Gastrocnemius medialis (tissue), 4 donors: ENCODE measurements at regions not wholly inside any gene's neighbourhood (a gene's known extent, or its start where the extent isn't known, plus 50 kb on each side); places are given as distances from the start of the nearest gene placed in this dataset.

ENCODE experiments used
- ATAC-seq, 2 donors: fragments of 150-250 bp; one replicate each; pipeline ENCODE4 v1.9.1; 2016
- DNase-seq, 2 donors: peaks; one replicate each; pipeline ENCODE4 v3.0.0-alpha.2; 2019
- H3K27ac ChIP-seq, 4 donors: fragments of 200-600 bp; sonication (generic); 1 replicate in 1 of 4; 2 replicates in 3 of 4; pipeline ENCODE4 v1.5.1; 2016 to 2018; ENCODE audit warnings: mild to moderate bottlenecking in 2 of 4, moderate library complexity in 1 of 4
- H3K27me3 ChIP-seq, 3 donors: fragments of 200-600 bp; sonication (generic) in 2 of 3; 1 replicate in 1 of 3; 2 replicates in 2 of 3; pipeline versions ENCODE4 v1.5.1 to v1.6.0; 2016 to 2019; ENCODE audit warnings: mild to moderate bottlenecking in 1 of 3, moderate library complexity in 1 of 3
- H3K36me3 ChIP-seq, 2 donors: fragments of 200-600 bp; sonication (generic) in 1 of 2; one replicate each; pipeline ENCODE4 v1.5.1; 2017 to 2018
- H3K4me1 ChIP-seq, 2 donors: fragments of 200-600 bp; sonication (generic) in 1 of 2; one replicate each; pipeline ENCODE4 v1.5.1; 2016 to 2017; ENCODE audit warnings: mild to moderate bottlenecking in 2 of 2
- H3K4me3 ChIP-seq, 4 donors: fragments of 200-600 bp; sonication (generic) in 3 of 4; 1 replicate in 1 of 4; 2 replicates in 3 of 4; pipeline ENCODE4 v1.5.1; 2016 to 2019; ENCODE audit warnings: mild to moderate bottlenecking in 2 of 4
- H3K9me3 ChIP-seq, 3 donors: fragments of 200-600 bp; sonication (generic) in 2 of 3; 1 replicate in 1 of 3; 2 replicates in 2 of 3; pipeline ENCODE4 v1.5.1; 2016 to 2019
- POLR2A ChIP-seq, 2 donors: fragments of 450-650 bp; IDR thresholded peaks; one replicate each; pipeline ENCODE4 v1.6.1; 2017; ENCODE audit warnings: antibody characterized with exemption in 2 of 2, mild to moderate bottlenecking in 2 of 2, moderate library complexity in 2 of 2
- in situ Hi-C, 4 donors: fragments of 200-750 bp; cut with MboI; loops; one replicate each; pipeline versions ENCODE4 v1.15.0 to v1.8.0; 2017; ENCODE audit warnings: low sequenced_read_pairs in 4 of 4
- intact Hi-C: fragments of 100-400 bp; cut with DNase I; formaldehyde crosslinking; loops from one replicate; pipeline ENCODE4 v1.15.1; 2023; ENCODE audit warnings: low total_unique reads
- TF ChIP-seq, protein P1 (sequence below), 5 experiments: fragments of 450-650 bp in 3 of 5; fragments of 200-600 bp in 2 of 5; sonication (generic) in 2 of 5; IDR thresholded peaks in 4 of 5; conservative IDR thresholded peaks in 1 of 5; 1 replicate in 4 of 5; 2 replicates in 1 of 5; pipeline ENCODE4 v1.5.1; 2016 to 2019; ENCODE audit warnings: antibody characterized with exemption in 5 of 5, mild to moderate bottlenecking in 3 of 5, moderate library complexity in 3 of 5

DNA sequence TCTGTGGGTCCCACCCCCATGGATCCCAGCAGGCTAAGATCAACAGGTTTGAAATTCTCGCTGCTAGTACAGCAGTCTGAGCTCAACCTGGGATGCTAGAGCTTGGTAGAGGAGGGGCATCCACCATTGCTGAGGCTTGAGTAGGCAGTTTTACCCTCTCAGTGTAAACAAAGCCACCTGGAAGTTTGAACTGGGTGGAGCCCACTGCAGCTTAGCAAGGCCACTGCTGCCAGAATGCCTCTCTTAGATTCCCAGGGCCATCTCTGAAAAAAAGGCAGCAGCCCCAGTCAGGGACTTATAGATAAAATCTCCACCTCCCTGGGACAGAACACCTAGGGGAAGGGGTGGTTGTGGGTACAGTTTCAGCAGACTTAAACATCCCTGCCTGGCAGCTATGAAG lies 190.0 kb upstream of the CACNA2D1 start:
- Histone ChIP-seq H3K4me1 (no peaks in the 10 kb centered on the region), H3K27ac (no peak overlapping the region), H3K4me3 (no peak overlapping the region), H3K27me3 (no peaks in the 10 kb centered on the region), H3K36me3 (no peaks in the 10 kb centered on the region), H3K9me3 (no peaks in the 10 kb centered on the region)
- in situ Hi-C loops: no loop called here
- ATAC-seq (no peak), DNase-seq (no peak)
- intact Hi-C loops: no loop called here
- TF ChIP-seq, protein P1, sequence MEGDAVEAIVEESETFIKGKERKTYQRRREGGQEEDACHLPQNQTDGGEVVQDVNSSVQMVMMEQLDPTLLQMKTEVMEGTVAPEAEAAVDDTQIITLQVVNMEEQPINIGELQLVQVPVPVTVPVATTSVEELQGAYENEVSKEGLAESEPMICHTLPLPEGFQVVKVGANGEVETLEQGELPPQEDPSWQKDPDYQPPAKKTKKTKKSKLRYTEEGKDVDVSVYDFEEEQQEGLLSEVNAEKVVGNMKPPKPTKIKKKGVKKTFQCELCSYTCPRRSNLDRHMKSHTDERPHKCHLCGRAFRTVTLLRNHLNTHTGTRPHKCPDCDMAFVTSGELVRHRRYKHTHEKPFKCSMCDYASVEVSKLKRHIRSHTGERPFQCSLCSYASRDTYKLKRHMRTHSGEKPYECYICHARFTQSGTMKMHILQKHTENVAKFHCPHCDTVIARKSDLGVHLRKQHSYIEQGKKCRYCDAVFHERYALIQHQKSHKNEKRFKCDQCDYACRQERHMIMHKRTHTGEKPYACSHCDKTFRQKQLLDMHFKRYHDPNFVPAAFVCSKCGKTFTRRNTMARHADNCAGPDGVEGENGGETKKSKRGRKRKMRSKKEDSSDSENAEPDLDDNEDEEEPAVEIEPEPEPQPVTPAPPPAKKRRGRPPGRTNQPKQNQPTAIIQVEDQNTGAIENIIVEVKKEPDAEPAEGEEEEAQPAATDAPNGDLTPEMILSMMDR (IDR thresholded peaks at IDR 0.05 in 4 of 5, conservative IDR thresholded peaks at IDR 0.05 in 1 of 5): no peak
- no peak for TF ChIP-seq POLR2A (IDR thresholded peaks at IDR 0.05)

DNA sequence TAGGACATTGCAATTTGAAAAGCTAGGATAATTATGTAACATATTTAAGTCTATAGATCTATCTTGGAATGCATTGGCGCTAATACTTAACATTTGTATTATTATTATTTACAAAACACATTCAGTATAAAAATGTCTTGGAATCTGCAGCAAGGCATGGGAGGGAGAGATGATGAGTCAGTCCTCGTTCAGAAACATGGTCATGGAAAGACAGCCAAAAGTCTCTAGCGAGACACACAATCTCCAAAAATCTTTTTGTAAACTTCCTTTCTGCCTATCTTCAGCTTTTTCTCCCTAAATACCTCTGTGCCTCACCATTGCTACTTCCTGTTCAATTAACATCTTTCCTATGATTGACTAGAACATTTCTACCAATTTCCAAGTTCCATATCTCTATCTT lies 188.4 kb upstream of the CACNA2D1 start:
- Histone ChIP-seq H3K36me3 (no peaks in the 10 kb centered on the region), H3K9me3 (no peaks in the 10 kb centered on the region), H3K27me3 (no peaks in the 10 kb centered on the region), H3K4me1 (no peaks in the 10 kb centered on the region), H3K4me3 (no peak overlapping the region), H3K27ac (no peak overlapping the region)
- in situ Hi-C loops: no loop called here
- no peak for DNase-seq
- TF ChIP-seq POLR2A (IDR thresholded peaks at IDR 0.05): no peak
- TF ChIP-seq, protein P1 (IDR thresholded peaks at IDR 0.05 in 4 of 5, conservative IDR thresholded peaks at IDR 0.05 in 1 of 5): no peak
- intact Hi-C loops: no loop called here
- ATAC-seq: no peak

DNA sequence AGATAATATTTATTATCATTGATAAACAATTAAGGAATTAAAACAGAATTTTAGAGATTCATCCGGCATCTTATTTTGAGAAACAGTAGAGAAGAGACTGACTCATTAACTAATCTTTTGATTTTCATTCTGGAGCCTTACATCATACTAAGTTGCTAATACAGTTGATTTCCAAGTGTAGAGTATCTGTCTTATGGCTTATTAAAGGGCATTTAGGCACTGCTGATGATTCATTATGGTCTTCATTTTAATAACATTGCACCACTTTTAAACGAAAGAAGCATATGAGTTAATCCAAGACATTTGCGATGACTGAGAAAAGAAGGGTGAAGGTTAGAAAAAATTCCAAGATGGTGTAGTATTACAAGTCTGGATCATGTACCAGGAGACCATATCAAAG lies 186.0 kb upstream of the CACNA2D1 start:
- DNase-seq: no peak
- TF ChIP-seq, protein P1 (IDR thresholded peaks at IDR 0.05 in 4 of 5, conservative IDR thresholded peaks at IDR 0.05 in 1 of 5): no peak
- TF ChIP-seq POLR2A (IDR thresholded peaks at IDR 0.05): no peak

DNA sequence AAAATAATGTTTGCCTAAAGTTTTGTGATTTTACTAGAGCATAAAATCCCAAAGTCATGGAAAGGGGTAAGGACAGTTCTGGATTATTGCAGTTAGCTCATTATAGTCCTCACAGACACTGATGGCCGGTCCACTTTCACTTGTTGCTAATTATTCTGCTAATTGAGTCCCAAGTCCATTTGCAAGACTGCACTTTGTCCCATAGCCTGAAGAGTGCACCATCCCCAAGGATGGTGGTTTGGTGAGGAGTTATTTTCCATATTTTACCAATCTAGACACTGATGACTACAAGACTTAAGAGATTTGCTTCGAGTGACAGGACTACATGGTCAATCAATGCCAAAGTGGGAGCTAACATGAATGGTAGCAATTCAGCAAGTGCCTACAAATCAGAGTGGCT lies 181.8 kb upstream of the CACNA2D1 start:
- no peaks in the 10 kb centered on the region for H3K4me1 ChIP-seq
- H3K4me3 ChIP-seq: no peak overlapping the region
- in situ Hi-C loops: no loop called here
- no peaks in the 10 kb centered on the region for H3K27me3 ChIP-seq
- ATAC-seq (no peak), DNase-seq (no peak)
- no peaks in the 10 kb centered on the region for H3K36me3 ChIP-seq
- no peak overlapping the region for H3K27ac ChIP-seq
- intact Hi-C loops: no loop called here
- TF ChIP-seq POLR2A (IDR thresholded peaks at IDR 0.05): no peak
- TF ChIP-seq, protein P1 (IDR thresholded peaks at IDR 0.05 in 4 of 5, conservative IDR thresholded peaks at IDR 0.05 in 1 of 5): no peak
- H3K9me3 ChIP-seq: no peaks in the 10 kb centered on the region

More for the DNA sequence above, 186.0 kb upstream of the CACNA2D1 start:
- no peak overlapping the region for H3K27ac ChIP-seq
- H3K4me3 ChIP-seq: no peak overlapping the region
- in situ Hi-C loops: no loop called here
- no peaks in the 10 kb centered on the region for H3K9me3 ChIP-seq
- H3K36me3 ChIP-seq: no peaks in the 10 kb centered on the region
- H3K27me3 ChIP-seq: no peaks in the 10 kb centered on the region
- no peaks in the 10 kb centered on the region for H3K4me1 ChIP-seq
- intact Hi-C loops: no loop called here
- no peak for ATAC-seq

DNA sequence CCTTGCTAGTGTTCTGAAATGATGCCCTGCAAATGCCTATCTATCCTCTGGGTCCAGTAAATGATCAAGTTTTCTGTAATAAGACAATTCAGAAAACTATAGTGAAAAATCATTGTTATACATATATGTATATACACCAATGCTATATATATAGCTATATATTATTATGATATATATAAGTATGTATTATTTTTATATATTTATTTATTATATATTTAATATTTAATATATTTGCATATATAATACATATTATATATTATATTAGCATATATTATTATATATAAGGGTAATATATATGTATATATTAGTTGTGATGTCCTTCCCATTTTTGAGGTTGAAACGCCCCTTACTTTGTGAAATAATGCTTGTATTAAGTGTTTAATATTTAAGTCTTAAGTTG lies 181.4 kb upstream of the CACNA2D1 start:
- in situ Hi-C loops: no loop called here

More for the DNA sequence above, 181.4 kb upstream of the CACNA2D1 start:
- Histone ChIP-seq H3K4me3 (no peak overlapping the region), H3K27ac (no peak overlapping the region), H3K9me3 (no peaks in the 10 kb centered on the region), H3K36me3 (no peaks in the 10 kb centered on the region), H3K4me1 (no peaks in the 10 kb centered on the region), H3K27me3 (no peaks in the 10 kb centered on the region)
- intact Hi-C loops: no loop called here
- DNase-seq (no peak), ATAC-seq (no peak)
- TF ChIP-seq, protein P1 (IDR thresholded peaks at IDR 0.05 in 4 of 5, conservative IDR thresholded peaks at IDR 0.05 in 1 of 5): no peak
- no peak for TF ChIP-seq POLR2A (IDR thresholded peaks at IDR 0.05)
